ENCODE measurements at regions not wholly inside any gene's neighbourhood (a gene's known extent, or its start where the extent isn't known, plus 50 kb on each side); places are given as distances from the start of the nearest gene placed in this dataset.

GRCh38 chr5:37936091-37936490, 96.2 kb upstream of the GDNF start:
- no peak for ATAC-seq (ENCODE audit: low FRiP score in 2 of 2)
- no peaks in the 10 kb centered on the region for H3K27me3 ChIP-seq
- H3K4me3 ChIP-seq: no peak overlapping the region
- no peak for TF ChIP-seq POLR2AphosphoS5 (IDR thresholded peaks at IDR 0.05)
- peaks cover 0 to 5% (median 0%) of the 10 kb centered on the region in 4 donors for H3K9me3 ChIP-seq
- DNase-seq: no peak
- WGBS, 2 donors: 84 to 85% methylated on average over 5 of the region's 5 CpGs
- H3K27ac ChIP-seq: no peak overlapping the region
- H3K36me3 ChIP-seq: no peaks in the 10 kb centered on the region
- no peaks in the 10 kb centered on the region for H3K4me1 ChIP-seq

- Histone ChIP-seq H3K9me3 (peaks cover 0 to 5% (median 0%) of the 10 kb centered on the region in 4 donors), H3K4me3 (no peak overlapping the region), H3K4me1 (no peaks in the 10 kb centered on the region), H3K27ac (no peak overlapping the region), H3K27me3 (no peaks in the 10 kb centered on the region), H3K36me3 (no peaks in the 10 kb centered on the region)
- 78 to 82% methylated on average over 7 of the region's 7 CpGs for WGBS, 2 donors
- TF ChIP-seq CTCF (IDR thresholded peaks at IDR 0.05) (no peak), POLR2AphosphoS5 (IDR thresholded peaks at IDR 0.05) (no peak), POLR2A (IDR thresholded peaks at IDR 0.05) (no peak), EP300 (IDR thresholded peaks at IDR 0.05) (no peak)
- ATAC-seq (ENCODE audit: low FRiP score in 2 of 2): no peak
- DNase-seq: no peak
These were observed 93.7 kb upstream of the GDNF start for GRCh38 chr5:37933576-37933975.

- Histone ChIP-seq H3K27me3 (no peaks in the 10 kb centered on the region), H3K4me3 (no peak overlapping the region), H3K36me3 (no peaks in the 10 kb centered on the region), H3K9me3 (peaks cover 0 to 5% (median 0%) of the 10 kb centered on the region in 4 donors), H3K4me1 (no peaks in the 10 kb centered on the region), H3K27ac (no peak overlapping the region)
- 67 to 72% methylated on average over 3 of the region's 3 CpGs for WGBS, 2 donors
- DNase-seq (no peak), ATAC-seq (ENCODE audit: low FRiP score in 2 of 2) (no peak)
- TF ChIP-seq POLR2A (IDR thresholded peaks at IDR 0.05) (no peak), POLR2AphosphoS5 (IDR thresholded peaks at IDR 0.05) (no peak), CTCF (IDR thresholded peaks at IDR 0.05) (no peak), EP300 (IDR thresholded peaks at IDR 0.05) (no peak)
These were observed 92.6 kb upstream of the GDNF start for GRCh38 chr5:37932450-37932849.

- no peak for DNase-seq
- no peak for ATAC-seq (ENCODE audit: low FRiP score in 2 of 2)
- peaks cover 0 to 5% (median 0%) of the 10 kb centered on the region in 4 donors for H3K9me3 ChIP-seq
- H3K36me3 ChIP-seq: no peaks in the 10 kb centered on the region
- H3K4me3 ChIP-seq: no peak overlapping the region
- WGBS, 2 donors: 90 to 98% methylated on average over 2 of the region's 2 CpGs
- TF ChIP-seq POLR2AphosphoS5 (IDR thresholded peaks at IDR 0.05) (no peak), CTCF (IDR thresholded peaks at IDR 0.05) (no peak), EP300 (IDR thresholded peaks at IDR 0.05) (no peak), POLR2A (IDR thresholded peaks at IDR 0.05) (no peak)
- no peaks in the 10 kb centered on the region for H3K4me1 ChIP-seq
- no peaks in the 10 kb centered on the region for H3K27me3 ChIP-seq
- no peak overlapping the region for H3K27ac ChIP-seq
These were observed 91.7 kb upstream of the GDNF start for GRCh38 chr5:37931541-37931940.

- Histone ChIP-seq H3K36me3 (no peaks in the 10 kb centered on the region), H3K27ac (no peak overlapping the region), H3K4me1 (no peaks in the 10 kb centered on the region), H3K4me3 (no peak overlapping the region), H3K9me3 (no peaks in the 10 kb centered on the region), H3K27me3 (no peaks in the 10 kb centered on the region)
- ATAC-seq (ENCODE audit: low FRiP score in 2 of 2): no peak
- TF ChIP-seq POLR2A (IDR thresholded peaks at IDR 0.05) (no peak), EP300 (IDR thresholded peaks at IDR 0.05) (no peak), CTCF (IDR thresholded peaks at IDR 0.05) (no peak), POLR2AphosphoS5 (IDR thresholded peaks at IDR 0.05) (no peak)
- no peak for DNase-seq
- 91 to 95% methylated on average over 2 of the region's 2 CpGs for WGBS, 2 donors
These were observed 90.5 kb upstream of the GDNF start for GRCh38 chr5:37930350-37930749.
